HG02852 (cell line): ENCODE measurements at regions not wholly inside any gene's neighbourhood (a gene's known extent, or its start where the extent isn't known, plus 50 kb on each side); places are given as distances from the start of the nearest gene placed in this dataset.

Experiments
- ATAC-seq: cut with Tn5 transposase; IDR thresholded peaks from one replicate; pipeline ENCODE4 v1.9.1; 2021; ENCODE audit warnings: mild to moderate bottlenecking, moderate library complexity; ENCODE audit not compliant: unreplicated experiment

GRCh38 chr12:126773012-126773411 is 1494.0 kb upstream of the TMEM132C start:
- no peak for ATAC-seq

GRCh38 chr12:126773491-126773890 is 1493.5 kb upstream of the TMEM132C start:
- no peak for ATAC-seq

DNA sequence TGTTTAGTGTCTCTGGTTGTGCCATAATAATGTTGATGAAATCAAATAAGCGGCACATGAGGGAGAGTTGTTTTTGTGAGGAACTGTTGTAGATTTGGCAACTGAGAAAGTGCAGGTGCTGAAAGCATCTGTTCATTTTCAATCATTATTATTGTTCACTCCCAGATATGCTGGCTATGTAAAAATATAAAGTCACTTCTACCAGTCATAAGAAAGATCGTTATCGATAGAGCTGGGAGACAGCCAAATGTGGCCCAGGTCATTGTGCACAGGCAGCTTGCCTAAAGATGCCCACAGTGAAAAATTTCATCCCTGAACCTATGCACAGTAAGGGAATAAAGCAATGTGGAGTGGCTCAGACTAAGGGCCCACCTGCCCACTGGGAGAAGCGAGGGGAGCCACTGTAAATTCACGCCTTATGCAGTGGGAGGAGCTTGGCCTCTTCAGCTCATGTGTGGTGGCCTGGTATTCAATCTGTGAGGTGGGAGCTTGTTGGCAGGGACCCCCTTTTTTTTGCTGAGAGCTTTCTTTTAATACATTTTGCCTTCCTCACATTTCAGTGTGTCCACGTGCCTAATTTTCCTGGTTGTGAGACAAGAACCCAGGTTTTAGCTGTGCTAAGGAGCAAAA is 1490.8 kb upstream of the TMEM132C start:
- ATAC-seq, result no peak

DNA sequence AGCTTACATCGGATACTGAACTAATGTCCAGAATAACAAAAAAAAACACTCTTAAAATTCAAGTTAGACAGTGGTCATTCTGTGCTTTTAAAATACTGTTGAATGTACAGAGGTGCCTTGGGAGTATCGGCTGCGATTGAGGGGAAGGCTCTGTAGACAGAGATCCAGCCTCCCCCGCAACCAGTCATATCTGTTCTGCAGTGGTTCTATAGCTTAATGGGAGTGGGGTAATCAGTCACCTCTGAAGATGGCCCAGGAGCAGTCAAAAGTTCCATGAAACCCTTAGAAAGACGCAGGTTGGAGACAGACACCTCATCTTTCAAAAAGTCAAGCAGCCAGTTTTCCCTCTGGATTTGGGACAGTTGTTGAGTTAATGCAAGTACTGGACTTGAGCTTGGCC is 1486.6 kb upstream of the TMEM132C start:
- ATAC-seq, result no peak

GRCh38 chr12:126781593-126781992 is 1485.4 kb upstream of the TMEM132C start:
- ATAC-seq, result no peak

GRCh38 chr12:126782083-126782482 is 1484.9 kb upstream of the TMEM132C start:
- ATAC-seq, result no peak

DNA sequence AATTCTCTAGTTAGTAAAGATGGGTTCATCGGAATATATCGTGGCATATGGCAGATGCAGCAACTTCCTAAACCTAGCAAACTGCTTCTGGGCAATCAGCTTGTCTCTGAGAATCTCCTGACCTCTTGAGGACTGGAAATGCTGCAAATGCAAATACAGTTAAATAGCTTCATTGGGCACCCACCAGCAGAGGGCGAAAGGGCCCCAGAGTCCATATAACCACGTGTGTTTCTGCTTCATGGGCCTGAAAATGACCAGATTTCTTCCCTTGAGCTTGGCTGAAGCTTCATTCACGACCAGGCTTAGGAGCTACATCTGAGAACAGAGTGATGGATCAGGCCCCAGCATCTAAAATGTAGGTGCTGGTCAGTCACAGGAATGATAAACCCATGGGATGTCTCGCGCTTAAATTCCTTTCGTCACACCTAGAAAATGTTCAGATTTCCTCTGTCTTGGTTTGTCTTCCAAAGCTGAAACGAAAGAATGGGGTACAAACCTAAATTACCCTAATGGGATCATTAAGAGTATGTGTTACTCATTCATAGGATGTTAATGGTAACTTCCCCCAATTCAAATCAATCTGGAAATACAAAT is 1482.5 kb upstream of the TMEM132C start:
- no peak for ATAC-seq

GRCh38 chr12:126789963-126790362 is 1477.0 kb upstream of the TMEM132C start:
- no peak for ATAC-seq

DNA sequence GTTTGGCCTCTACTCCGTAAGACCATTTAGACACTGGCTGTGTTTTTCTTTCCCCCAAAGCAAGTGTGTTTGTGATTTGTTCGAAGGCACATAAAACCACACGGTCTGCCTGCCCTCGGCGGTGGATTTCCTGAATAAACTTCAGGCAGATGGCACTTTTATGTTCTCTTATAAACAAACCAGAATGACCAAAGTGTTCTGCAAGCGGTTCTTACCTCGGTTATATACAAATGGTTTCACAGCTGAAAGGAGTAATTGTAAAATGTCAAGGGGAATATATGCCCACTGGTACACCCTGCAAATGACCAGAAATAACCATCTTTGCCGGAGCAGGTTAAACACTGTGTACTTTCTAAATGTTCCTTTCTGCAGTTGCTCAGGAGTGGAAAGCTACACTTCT is 1475.8 kb upstream of the TMEM132C start:
- no peak for ATAC-seq

- no peak for ATAC-seq
Observed at GRCh38 chr12:126792411-126792810, 1474.6 kb upstream of the TMEM132C start.

DNA sequence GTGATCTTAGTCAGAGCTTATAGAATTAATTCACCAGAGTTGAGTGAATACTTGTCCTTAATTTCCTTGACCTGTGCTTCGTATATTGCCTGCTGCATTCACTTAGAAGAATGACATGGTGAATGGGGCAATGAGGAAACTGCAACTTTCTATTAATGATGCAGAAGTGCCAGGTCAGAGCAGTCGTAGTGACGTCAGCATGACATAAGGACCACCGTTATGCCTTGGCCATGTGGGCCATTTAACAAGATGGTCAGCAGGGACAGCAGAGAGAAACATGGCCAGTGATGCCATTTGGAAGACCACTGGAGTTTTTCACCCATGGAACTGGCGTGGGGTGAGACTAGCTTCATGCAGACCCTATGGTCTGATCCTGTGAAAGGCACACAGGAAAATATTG is 1469.4 kb upstream of the TMEM132C start:
- no peak for ATAC-seq

- ATAC-seq, result no peak
Observed at GRCh38 chr12:126798449-126798848, 1468.5 kb upstream of the TMEM132C start.

DNA sequence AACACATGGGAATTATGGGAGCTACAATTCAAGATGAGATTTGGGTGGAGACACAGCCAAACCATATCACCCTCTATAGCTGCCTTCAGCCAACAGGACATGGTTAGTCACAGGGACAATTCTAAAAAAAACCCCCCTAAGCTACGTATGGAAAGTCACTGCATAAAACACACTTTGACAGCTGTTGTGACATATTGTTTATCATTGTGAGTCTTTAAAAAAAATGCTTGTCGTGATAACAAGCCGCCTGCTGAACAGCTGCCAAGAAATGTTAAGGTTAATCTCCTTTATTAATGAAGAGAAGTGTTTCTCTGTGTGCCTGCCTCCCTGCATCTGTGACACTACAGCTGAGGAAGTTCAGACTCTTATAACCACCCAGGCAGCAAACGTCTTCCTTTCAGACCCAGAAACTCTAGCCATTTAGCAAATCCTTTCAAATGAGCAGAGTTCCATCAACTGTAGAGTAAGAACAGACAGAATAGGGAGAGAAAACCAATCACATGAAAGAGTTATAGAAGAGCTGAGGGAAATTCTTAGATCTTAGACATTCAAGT is 1459.6 kb upstream of the TMEM132C start:
- no peak for ATAC-seq

DNA sequence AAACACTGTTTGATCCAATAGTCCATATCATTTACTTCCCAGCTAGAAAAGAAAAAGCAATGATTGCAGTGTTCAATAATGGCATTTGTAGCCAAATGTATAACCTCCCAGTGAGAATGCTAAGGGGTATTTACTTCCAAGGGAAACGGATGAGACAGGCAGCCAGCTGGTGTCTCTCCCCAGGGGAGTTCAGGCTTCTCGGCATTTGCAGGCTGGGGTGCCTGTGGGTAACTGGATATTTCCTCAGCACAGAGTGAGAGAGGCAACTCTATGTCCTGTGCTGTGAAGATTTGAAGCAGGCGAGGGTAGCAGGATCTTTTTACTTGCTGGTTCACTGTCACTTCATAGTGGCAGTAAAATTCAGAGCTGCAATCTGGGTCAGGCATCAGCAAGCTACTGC is 1455.6 kb upstream of the TMEM132C start:
- ATAC-seq, result no peak

DNA sequence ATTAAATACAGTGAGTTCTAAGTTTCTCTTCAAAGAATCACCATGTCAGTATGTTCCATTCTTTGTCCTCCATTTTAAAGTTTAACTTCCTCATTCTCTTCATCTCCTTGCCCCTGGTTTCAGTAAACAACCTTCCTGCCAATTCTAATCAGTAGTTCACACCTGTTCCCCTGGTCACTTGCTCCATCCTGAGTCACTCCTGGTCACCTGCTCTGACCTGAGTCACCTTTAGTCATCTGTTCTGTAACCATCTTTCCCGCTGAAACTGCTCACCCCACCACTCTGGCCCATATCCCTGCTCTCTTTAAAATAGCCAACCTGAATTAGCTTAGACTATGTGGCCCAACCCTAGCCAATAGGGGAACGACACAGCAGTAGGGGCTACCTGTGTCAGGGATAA is 1447.4 kb upstream of the TMEM132C start:
- ATAC-seq, result no peak

- ATAC-seq, result no peak
Observed at GRCh38 chr12:126830778-126831680, 1435.9 kb upstream of the TMEM132C start.

- ATAC-seq, result no peak
Observed at GRCh38 chr12:126837697-126838096, 1429.3 kb upstream of the TMEM132C start.

DNA sequence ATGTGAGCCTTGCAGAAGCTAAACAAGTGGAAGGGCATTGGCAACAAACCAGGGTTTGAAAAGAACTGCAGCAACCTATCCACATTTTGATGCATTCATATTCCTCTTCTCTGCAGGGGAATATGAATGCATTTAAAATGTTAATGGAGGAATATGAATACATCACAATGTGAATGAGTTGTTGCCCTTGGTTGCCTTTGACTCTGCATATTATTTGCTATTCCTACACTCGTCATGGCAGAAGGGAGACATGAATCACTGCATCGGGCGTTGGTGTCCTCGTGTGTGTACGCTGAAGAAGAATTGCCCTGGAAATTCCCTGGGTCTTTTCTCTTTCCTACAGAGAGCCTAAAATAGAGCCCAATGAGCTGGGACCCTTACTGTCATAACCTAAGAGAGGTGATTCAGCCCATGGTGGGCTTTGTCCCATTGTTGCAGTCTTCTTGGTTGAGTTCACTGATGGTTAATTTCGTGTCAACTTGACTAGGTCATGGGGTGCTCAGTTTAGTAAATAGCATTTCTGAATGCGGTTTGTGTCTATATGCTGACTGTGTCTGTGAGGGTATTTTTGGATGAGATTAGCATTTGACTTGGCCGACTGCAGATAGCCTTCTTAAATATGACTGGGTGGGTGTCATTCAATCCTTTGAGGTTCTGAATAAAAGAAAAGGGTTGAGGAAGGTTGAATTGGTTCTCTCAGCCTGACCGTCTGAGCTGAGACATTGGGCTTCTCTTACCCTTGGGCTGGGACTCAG is 1422.9 kb upstream of the TMEM132C start:
- ATAC-seq, result no peak

GRCh38 chr12:126847005-126847629 is 1419.9 kb upstream of the TMEM132C start:
- no peak for ATAC-seq

GRCh38 chr12:126855768-126856167 is 1411.2 kb upstream of the TMEM132C start:
- ATAC-seq, result no peak
